ENCODE measurements at regions not wholly inside any gene's neighbourhood (a gene's known extent, or its start where the extent isn't known, plus 50 kb on each side); places are given as distances from the start of the nearest gene placed in this dataset.
"Not testable (repeated sequence)": the region's sequence is repeated elsewhere in the genome, so short reads cannot be mapped to it uniquely, and the experiment has no call there.

DNA sequence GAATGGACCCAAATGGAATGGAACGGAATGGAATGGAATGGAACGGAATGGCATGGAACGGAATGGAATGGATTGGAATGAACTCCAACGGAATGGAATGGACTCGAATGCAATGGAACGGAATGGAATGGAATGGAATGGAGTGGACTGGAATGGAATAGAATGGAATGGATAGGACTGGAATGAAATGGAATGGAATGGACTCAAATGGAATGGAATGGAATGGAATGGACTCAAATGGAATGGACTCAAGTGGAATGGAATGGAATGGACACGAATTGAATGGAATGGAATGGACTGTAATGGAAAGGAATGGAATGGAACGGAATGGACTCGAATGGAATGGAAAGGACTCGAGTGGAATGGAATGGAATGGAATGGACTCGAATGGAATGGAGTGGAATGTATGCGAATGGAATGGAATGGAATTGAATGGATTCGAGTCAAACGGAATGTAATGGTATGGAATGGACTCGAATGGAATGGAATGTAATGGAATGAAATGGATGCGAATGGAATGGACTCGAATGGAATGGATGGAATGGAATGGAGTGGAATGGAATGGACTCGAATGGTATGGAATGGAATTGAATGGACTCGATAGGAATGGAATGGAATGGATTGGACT, 101.0 kb upstream of the FBXO28 start:
- TF ChIP-seq TARDBP (IDR thresholded peaks at IDR 0.05) = peak; percentile 93
- not testable (repeated sequence) for TF ChIP-seq L3MBTL2 (conservative IDR thresholded peaks at IDR 0.05); FOXM1 (IDR thresholded peaks at IDR 0.05; ENCODE audit: borderline replicate concordance); SP1 (IDR thresholded peaks at IDR 0.05); LEF1 (IDR thresholded peaks at IDR 0.05; ENCODE audit: borderline replicate concordance); SUZ12 (IDR thresholded peaks at IDR 0.05); ARNT (IDR thresholded peaks at IDR 0.05); FOXA1 (IDR thresholded peaks at IDR 0.05); NFRKB (IDR thresholded peaks at IDR 0.05); ELF4 (IDR thresholded peaks at IDR 0.05)
- TF ChIP-seq, protein P1, sequence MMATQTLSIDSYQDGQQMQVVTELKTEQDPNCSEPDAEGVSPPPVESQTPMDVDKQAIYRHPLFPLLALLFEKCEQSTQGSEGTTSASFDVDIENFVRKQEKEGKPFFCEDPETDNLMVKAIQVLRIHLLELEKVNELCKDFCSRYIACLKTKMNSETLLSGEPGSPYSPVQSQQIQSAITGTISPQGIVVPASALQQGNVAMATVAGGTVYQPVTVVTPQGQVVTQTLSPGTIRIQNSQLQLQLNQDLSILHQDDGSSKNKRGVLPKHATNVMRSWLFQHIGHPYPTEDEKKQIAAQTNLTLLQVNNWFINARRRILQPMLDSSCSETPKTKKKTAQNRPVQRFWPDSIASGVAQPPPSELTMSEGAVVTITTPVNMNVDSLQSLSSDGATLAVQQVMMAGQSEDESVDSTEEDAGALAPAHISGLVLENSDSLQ (IDR thresholded peaks at IDR 0.05) = not testable (repeated sequence)
